GM13977 (cell line): ENCODE measurements at regions not wholly inside any gene's neighbourhood (a gene's known extent, or its start where the extent isn't known, plus 50 kb on each side); places are given as distances from the start of the nearest gene placed in this dataset.

Experiments
- DNase-seq: peaks from one replicate; pipeline ENCODE4 v3.0.0; 2012; ENCODE audit warnings: low spot score
- CTCF ChIP-seq: IDR thresholded peaks from 2 replicates; pipeline ENCODE4 v1.5.1; 2012; ENCODE audit warnings: mild to moderate bottlenecking, control low read depth; ENCODE audit not compliant: insufficient read depth; ENCODE audit errors: extremely low read depth, missing control alignments
- in situ Hi-C: fragments of 300-500 bp; cut with MboI; formaldehyde crosslinking; loops from one replicate; pipeline ENCODE4 v1.12.0; 2022; ENCODE audit warnings: low sequenced_read_pairs, low pct_unique_long_range_greater_than_20kb, mixed read lengths, inconsistent platforms; ENCODE audit not compliant: unreplicated experiment

DNA sequence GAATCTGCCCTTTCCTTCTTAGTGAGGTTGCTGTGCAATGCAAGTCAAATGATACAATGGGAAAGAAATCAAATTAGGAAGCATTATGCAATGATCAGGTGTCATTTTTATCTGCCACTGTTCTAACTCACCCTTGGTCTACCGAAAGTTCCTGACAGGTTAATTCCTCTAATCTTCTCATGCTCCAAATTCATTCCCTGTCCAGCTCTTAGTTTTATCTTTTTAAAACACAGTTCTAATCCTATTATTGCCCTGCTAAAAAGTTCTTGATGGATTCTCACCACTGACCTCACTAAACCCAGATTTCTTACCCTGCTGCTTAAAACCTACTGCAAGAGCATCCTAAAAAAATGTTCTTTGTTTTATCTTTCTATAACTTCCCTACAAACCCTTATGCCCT is 1000.9 kb downstream of the CDH18 start:
- in situ Hi-C loops = no loop called here
- no peak for TF ChIP-seq CTCF
- no peak for DNase-seq

- no peak for TF ChIP-seq CTCF
- in situ Hi-C loops = no loop called here
- DNase-seq = no peak
These were observed 997.1 kb downstream of the CDH18 start for GRCh38 chr5:18990852-18991251.

DNA sequence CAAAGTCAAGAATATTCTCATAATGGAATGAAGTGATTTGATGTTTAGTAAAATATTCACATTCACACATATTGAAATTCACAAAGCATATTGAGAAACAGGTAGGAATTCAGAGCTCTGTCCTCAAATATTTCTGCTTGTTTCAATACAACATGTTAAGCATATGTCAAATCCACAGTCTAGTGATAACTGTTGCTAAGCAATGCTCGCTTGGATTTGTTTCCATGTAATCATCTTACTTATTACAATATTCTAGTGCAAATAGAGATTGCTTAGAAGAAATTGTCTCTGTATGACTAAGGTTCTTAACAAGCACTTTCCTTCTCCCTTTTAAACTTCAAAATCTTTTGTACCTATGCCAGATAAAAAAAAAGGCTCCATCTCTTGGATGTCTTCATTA is 995.7 kb downstream of the CDH18 start:
- in situ Hi-C loops = no loop called here
- TF ChIP-seq CTCF = no peak
- DNase-seq = no peak

GRCh38 chr5:18999478-18999877 is 988.5 kb downstream of the CDH18 start:
- DNase-seq = no peak

GRCh38 chr5:19001054-19001453 is 986.9 kb downstream of the CDH18 start:
- no peak for DNase-seq
- in situ Hi-C loops = no loop called here
- TF ChIP-seq CTCF = no peak

More at GRCh38 chr5:18999478-18999877, 988.5 kb downstream of the CDH18 start:
- in situ Hi-C loops = no loop called here
- TF ChIP-seq CTCF = no peak

- TF ChIP-seq CTCF = no peak
- no peak for DNase-seq
- in situ Hi-C loops = no loop called here
These were observed 986.5 kb downstream of the CDH18 start for GRCh38 chr5:19001539-19001938.

DNA sequence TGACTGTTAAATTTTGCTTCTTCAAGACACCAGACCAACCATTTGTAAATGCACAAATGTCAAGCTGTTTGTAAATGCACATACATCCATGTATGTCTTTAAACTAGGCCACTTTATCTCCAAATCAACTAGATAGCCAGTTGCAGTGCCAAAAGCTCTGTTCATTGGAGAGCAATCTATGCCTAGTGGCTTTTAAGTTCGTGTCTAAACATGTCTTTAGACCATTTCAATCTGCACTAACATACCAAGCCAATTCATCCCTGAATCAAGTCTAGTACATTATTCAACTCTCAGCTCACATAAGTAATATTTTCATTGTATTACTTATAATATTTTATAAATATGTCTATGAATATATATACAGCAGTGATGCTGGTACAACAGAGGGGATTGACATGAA is 985.9 kb downstream of the CDH18 start:
- TF ChIP-seq CTCF = no peak
- no peak for DNase-seq
- in situ Hi-C loops = no loop called here
